ENCODE measurements at regions not wholly inside any gene's neighbourhood (a gene's known extent, or its start where the extent isn't known, plus 50 kb on each side); places are given as distances from the start of the nearest gene placed in this dataset.
"Not testable (repeated sequence)": the region's sequence is repeated elsewhere in the genome, so short reads cannot be mapped to it uniquely, and the experiment has no call there.

GRCh38 chr7:51847461-51848134 lies 531.0 kb upstream of the COBL start:
- no peak for DNase-seq (ENCODE audit: extremely low read depth in 1 of 2, low read depth in 1 of 2)

DNA sequence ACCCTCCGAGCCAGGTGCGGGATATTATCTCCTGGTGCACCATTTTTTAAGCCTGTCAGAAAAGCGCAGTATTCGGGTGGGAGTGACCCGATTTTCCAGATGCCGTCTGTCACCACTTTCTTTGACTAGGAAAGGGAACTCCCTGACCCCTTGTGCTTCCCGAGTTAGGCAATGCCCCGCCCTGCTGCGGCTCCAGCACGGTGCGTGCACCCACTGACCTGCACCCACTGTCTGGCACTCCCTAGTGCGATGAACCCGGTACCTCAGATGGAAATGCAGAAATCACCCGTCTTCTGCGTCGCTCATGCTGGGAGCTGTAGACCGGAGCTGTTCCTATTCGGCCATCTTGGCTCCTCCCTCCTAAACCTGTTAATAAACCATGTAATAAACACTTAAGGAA lies 522.5 kb upstream of the COBL start:
- not testable (repeated sequence) for DNase-seq (ENCODE audit: extremely low read depth in 1 of 2, low read depth in 1 of 2)

- DNase-seq (ENCODE audit: extremely low read depth in 1 of 2, low read depth in 1 of 2) = no peak
Measured at GRCh38 chr7:51827631-51828030, 511.0 kb upstream of the COBL start.

DNA sequence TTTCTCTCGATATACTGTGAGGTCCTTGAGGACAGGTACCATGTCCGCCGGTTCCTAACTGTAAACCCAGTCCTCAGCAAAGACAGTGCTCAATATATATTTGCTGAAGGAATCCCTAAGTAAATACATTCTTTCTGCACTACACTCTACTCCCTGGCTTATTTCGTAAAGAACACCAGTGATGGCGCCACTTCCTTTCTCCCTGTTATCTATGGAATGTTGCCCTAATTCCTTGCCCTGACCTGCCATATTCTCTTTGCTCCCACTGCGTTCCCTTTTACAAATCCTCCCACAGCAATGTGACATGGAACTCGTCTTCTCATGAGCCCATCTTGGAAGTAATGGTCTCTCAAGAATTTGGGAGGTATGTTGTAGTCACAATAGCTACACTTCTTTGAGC lies 507.4 kb upstream of the COBL start:
- DNase-seq (ENCODE audit: extremely low read depth in 1 of 2, low read depth in 1 of 2) = no peak

DNA sequence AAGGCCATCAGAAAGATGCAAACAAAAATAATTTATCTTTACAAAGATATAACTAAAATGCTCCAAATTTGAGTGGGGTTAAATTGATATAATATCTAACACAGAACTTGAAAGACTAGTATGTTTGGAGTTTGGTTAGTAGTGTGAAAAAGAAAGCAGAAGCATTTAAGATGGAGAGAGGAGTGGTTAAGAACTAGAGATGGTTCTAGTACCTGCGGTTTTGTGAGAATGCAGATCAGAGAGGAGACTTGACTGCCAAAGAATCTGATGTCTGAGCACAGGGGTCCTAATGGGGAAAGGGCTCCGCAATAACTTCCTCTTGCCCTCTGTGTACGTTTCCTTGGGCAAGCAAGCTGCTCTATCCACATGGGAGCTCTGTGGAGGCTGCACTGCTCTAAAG lies 506.8 kb upstream of the COBL start:
- no peak for DNase-seq (ENCODE audit: extremely low read depth in 1 of 2, low read depth in 1 of 2)

DNA sequence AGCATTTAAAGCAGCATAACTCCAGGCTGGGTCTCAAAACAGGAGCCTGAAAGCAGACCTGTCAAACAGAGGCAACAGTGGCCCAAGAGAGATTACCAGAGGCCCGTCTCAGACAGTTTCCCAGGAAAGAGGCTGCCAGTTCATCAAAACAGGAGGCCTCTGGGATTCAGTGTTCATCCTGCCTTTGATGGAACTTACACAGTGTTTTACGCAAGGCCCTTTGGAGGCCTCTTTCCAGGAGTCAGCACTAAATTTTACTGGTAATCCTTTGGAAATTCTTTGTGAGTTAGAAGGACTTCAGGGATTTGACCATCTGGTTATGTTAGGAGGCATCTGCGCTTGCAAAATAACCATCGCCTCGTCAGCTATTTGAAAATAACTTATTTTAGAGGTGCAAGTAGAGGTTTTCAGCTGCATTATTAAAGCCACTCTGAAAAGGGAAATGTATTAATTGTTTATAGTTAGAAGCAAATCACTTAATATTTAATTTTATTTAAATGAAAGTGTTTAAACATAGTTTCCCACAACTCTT lies 501.2 kb upstream of the COBL start:
- DNase-seq (ENCODE audit: extremely low read depth in 1 of 2, low read depth in 1 of 2) = no peak

DNA sequence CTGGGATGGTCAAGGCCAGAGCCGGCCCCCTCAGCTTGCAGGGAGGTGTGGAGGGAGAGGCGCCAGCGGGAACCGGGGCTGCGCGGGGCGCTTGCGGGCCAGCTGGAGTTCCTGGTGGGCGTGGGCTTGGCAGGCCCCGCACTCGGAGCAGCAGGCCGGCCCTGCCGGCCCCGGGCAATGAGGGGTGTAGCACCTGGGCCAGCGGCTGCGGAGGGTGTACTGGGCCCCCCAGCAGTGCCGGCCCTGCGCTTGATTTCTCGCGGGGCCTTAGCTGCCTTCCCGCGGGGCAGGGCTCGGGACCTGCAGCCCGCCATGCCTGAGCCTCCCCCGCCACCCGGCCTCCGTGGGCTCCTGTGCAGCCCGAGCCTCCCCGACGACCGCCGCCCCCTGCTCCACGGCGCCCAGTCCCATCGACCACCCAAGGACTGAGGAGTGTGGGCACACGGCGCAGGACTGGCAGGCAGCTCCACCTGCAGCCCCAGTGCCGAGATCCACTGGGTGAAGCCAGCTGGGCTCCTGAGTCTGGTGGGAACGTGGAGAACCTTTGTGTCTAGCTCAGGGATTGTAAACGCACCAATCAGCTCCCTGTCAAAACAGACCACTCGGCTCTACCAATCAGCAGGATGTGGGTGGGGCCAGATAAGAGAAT lies 489.3 kb upstream of the COBL start:
- DNase-seq (ENCODE audit: extremely low read depth in 1 of 2, low read depth in 1 of 2) = not testable (repeated sequence)

- DNase-seq (ENCODE audit: extremely low read depth in 1 of 2, low read depth in 1 of 2) = no peak
Measured at GRCh38 chr7:51802718-51803117, 486.1 kb upstream of the COBL start.

- DNase-seq (ENCODE audit: extremely low read depth in 1 of 2, low read depth in 1 of 2) = no peak
Measured at GRCh38 chr7:51797371-51797770, 480.8 kb upstream of the COBL start.

- no peak for DNase-seq (ENCODE audit: extremely low read depth in 1 of 2, low read depth in 1 of 2)
Measured at GRCh38 chr7:51792796-51793195, 476.2 kb upstream of the COBL start.

GRCh38 chr7:51789489-51789888 lies 472.9 kb upstream of the COBL start:
- DNase-seq (ENCODE audit: extremely low read depth in 1 of 2, low read depth in 1 of 2) = no peak

GRCh38 chr7:51786284-51786683 lies 469.7 kb upstream of the COBL start:
- DNase-seq (ENCODE audit: extremely low read depth in 1 of 2, low read depth in 1 of 2) = no peak

GRCh38 chr7:51785876-51786275 lies 469.3 kb upstream of the COBL start:
- no peak for DNase-seq (ENCODE audit: extremely low read depth in 1 of 2, low read depth in 1 of 2)

- DNase-seq (ENCODE audit: extremely low read depth in 1 of 2, low read depth in 1 of 2) = no peak
Measured at GRCh38 chr7:51785171-51785570, 468.6 kb upstream of the COBL start.

DNA sequence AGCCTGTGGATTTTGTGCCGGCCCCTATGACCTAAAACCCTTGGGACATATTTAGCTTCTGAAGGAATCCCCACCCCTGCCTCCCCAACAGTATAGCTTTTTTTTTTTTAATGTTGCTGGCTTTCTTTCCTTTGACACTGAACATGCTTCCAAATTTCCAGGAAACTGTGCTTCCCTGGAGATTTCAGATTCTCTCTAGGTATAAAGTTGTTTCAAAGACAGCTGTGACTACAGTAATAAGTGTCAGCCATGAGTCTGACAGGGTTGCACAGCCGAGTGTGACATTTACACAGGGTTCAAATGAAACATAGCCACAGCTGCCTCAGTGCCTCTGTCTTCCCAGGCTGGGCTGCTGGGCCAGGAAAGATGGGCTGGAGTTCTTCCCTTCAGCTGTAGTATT lies 466.6 kb upstream of the COBL start:
- no peak for DNase-seq (ENCODE audit: extremely low read depth in 1 of 2, low read depth in 1 of 2)

GRCh38 chr7:51778121-51778520 lies 461.5 kb upstream of the COBL start:
- no peak for DNase-seq (ENCODE audit: extremely low read depth in 1 of 2, low read depth in 1 of 2)

DNA sequence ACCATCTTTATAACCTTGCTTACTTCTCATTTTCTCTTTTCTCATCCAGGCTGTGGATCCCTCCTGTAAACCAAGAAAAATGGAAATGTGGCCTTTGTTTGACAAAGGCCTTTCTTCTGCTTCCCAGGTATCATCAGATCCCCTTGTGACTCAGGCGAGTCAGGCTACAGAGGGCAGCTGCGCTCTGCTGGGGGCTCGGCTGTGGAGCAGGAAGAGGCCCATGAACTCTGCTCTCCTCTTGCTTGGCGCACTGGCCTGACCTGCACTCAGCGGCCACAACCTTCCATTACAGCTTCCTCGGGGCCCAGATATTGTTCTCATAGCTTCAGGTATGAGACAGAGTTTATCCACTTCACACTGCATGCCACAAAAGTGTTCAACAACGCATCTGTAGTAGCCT lies 457.6 kb upstream of the COBL start:
- DNase-seq (ENCODE audit: extremely low read depth in 1 of 2, low read depth in 1 of 2) = no peak

GRCh38 chr7:51772190-51772589 lies 455.6 kb upstream of the COBL start:
- no peak for DNase-seq (ENCODE audit: extremely low read depth in 1 of 2, low read depth in 1 of 2)

DNA sequence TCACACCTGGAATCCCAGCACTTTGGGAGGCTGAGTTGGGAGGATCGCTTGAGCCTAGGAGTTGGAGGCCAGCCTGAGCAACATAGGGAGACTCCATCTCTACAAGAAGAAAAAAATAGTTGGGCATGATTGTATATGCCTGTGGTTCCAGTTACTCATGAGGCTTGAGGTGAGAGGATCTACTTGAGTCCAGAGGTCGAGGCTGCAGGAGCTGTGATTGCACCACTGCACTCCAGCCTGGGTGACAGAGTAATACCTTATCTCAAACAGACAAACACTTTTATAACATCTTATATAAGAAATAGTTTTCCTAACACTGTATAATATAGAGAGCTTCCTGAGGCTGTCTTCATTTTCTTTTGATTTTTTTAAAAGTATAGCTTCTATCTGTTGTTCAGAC lies 448.4 kb upstream of the COBL start:
- no peak for DNase-seq (ENCODE audit: extremely low read depth in 1 of 2, low read depth in 1 of 2)

DNA sequence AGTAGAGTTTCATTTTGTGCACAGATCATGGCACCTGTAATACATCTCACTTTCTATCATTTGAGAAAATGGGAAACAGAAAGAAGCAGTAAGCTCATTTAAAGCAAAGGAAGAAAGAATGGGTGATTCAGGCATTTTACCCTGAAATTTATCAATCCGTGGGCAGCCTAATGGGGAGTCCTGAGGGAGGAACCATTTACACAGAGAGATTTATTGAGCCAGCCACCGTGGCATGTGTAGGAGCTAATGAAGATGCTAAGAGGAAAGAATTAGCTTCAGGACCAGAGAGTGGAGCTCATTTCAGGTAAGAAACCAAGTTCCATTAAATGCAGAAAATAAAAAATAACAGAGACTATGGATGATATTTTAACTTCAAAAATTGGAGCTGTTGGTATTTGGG lies 443.4 kb upstream of the COBL start:
- DNase-seq (ENCODE audit: extremely low read depth in 1 of 2, low read depth in 1 of 2) = no peak

GRCh38 chr7:51757960-51758359 lies 441.4 kb upstream of the COBL start:
- no peak for DNase-seq (ENCODE audit: extremely low read depth in 1 of 2, low read depth in 1 of 2)

DNA sequence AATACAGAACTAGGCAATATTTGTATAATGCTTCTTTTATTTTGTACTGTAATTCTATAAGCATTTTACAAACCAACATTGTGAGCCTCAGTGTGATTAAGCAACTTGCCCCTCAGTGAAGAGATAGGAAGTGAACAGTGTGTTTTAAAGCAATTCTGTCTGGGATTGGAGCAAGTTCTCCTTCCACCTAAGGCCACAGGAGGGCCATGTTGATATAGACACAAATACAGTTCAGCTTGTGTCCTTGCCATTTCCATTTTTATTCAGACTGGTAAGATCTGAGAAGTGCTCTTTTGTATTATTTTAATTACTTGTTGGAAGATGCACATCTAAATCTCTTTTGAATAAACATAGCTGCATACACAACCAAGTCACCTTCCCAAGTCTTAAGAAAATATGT lies 416.3 kb upstream of the COBL start:
- no peak for DNase-seq (ENCODE audit: extremely low read depth in 1 of 2, low read depth in 1 of 2)

GRCh38 chr7:51732116-51732515 lies 415.5 kb upstream of the COBL start:
- no peak for DNase-seq (ENCODE audit: extremely low read depth in 1 of 2, low read depth in 1 of 2)

Data from activated CD8-positive, alpha-beta memory T cell treated with anti-CD3 and anti-CD28 coated beads for 1 hour (primary cell).